ENCODE measurements at regions not wholly inside any gene's neighbourhood (a gene's known extent, or its start where the extent isn't known, plus 50 kb on each side); places are given as distances from the start of the nearest gene placed in this dataset.
"Not testable (repeated sequence)": the region's sequence is repeated elsewhere in the genome, so short reads cannot be mapped to it uniquely, and the experiment has no call there.

- no peaks in the 10 kb centered on the region for H3K4me1 Mint-ChIP-seq
- ATAC-seq (ENCODE audit: low read depth in 2 of 2): no peak
- H3K36me3 Mint-ChIP-seq: no peaks in the 10 kb centered on the region
- H3K27ac Mint-ChIP-seq: no peak overlapping the region
- DNase-seq: no peak
- no peak overlapping the region for H3K4me3 Mint-ChIP-seq
- peaks cover 0 to 7% (median 5%) of the 10 kb centered on the region in 3 donors for H3K27me3 Mint-ChIP-seq
- H3K9me3 Mint-ChIP-seq: peaks cover 0 to 8% (median 3%) of the 10 kb centered on the region in 7 donors
Observed at GRCh38 chr17:11182430-11182829, 58.6 kb upstream of the SHISA6 start.

GRCh38 chr17:11178581-11178980 lies 62.4 kb upstream of the SHISA6 start:
- Mint-ChIP-seq H3K9me3 (peaks cover 0 to 6% (median 3%) of the 10 kb centered on the region in 7 donors), H3K36me3 (no peaks in the 10 kb centered on the region), H3K27ac (no peak overlapping the region), H3K4me1 (no peaks in the 10 kb centered on the region), H3K4me3 (no peak overlapping the region), H3K27me3 (peaks cover 0 to 5% (median 0%) of the 10 kb centered on the region in 3 donors)
- DNase-seq: no peak
- no peak for ATAC-seq (ENCODE audit: low read depth in 2 of 2)

- peaks cover 2 to 8% (median 5%) of the 10 kb centered on the region in 7 donors for H3K9me3 Mint-ChIP-seq
- no peak overlapping the region for H3K27ac Mint-ChIP-seq
- no peak for ATAC-seq (ENCODE audit: low read depth in 2 of 2)
- no peak for DNase-seq
- no peaks in the 10 kb centered on the region for H3K4me1 Mint-ChIP-seq
- H3K36me3 Mint-ChIP-seq: no peaks in the 10 kb centered on the region
- peaks cover 0 to 5% (median 0%) of the 10 kb centered on the region in 3 donors for H3K27me3 Mint-ChIP-seq
- no peak overlapping the region for H3K4me3 Mint-ChIP-seq
Observed at GRCh38 chr17:11177340-11177739, 63.7 kb upstream of the SHISA6 start.

- H3K27ac Mint-ChIP-seq: no peak overlapping the region
- DNase-seq (no peak), ATAC-seq (ENCODE audit: low read depth in 2 of 2) (no peak)
- H3K27me3 Mint-ChIP-seq: peaks cover 0 to 5% (median 0%) of the 10 kb centered on the region in 3 donors
- H3K36me3 Mint-ChIP-seq: no peaks in the 10 kb centered on the region
- peaks cover 1 to 5% (median 3%) of the 10 kb centered on the region in 7 donors for H3K9me3 Mint-ChIP-seq
- H3K4me1 Mint-ChIP-seq: no peaks in the 10 kb centered on the region
- H3K4me3 Mint-ChIP-seq: no peak overlapping the region
Observed at GRCh38 chr17:11176549-11176948, 64.5 kb upstream of the SHISA6 start.

- DNase-seq (no peak), ATAC-seq (ENCODE audit: low read depth in 2 of 2) (no peak)
- H3K27ac Mint-ChIP-seq: no peak overlapping the region
- H3K36me3 Mint-ChIP-seq: no peaks in the 10 kb centered on the region
- H3K4me3 Mint-ChIP-seq: no peak overlapping the region
- H3K4me1 Mint-ChIP-seq: no peaks in the 10 kb centered on the region
- H3K27me3 Mint-ChIP-seq: no peaks in the 10 kb centered on the region
- peaks cover 0 to 24% (median 6%) of the 10 kb centered on the region in 7 donors for H3K9me3 Mint-ChIP-seq
Observed at GRCh38 chr17:11170881-11171280, 70.1 kb upstream of the SHISA6 start.

GRCh38 chr17:11151818-11152425 lies 89.1 kb upstream of the SHISA6 start:
- Mint-ChIP-seq H3K36me3 (no peaks in the 10 kb centered on the region), H3K4me1 (no peaks in the 10 kb centered on the region), H3K9me3 (peaks cover 4 to 9% (median 7%) of the 10 kb centered on the region in 7 donors), H3K27me3 (peaks cover 5 to 14% (median 13%) of the 10 kb centered on the region in 3 donors), H3K27ac (no peak overlapping the region), H3K4me3 (no peak overlapping the region)
- ATAC-seq (ENCODE audit: low read depth in 2 of 2): no peak
- DNase-seq: no peak

GRCh38 chr17:11150906-11151511 lies 90.0 kb upstream of the SHISA6 start:
- not testable (repeated sequence) for H3K4me3 Mint-ChIP-seq; H3K36me3 Mint-ChIP-seq; H3K27ac Mint-ChIP-seq; H3K4me1 Mint-ChIP-seq; ATAC-seq (ENCODE audit: low read depth in 2 of 2); DNase-seq
- Mint-ChIP-seq H3K9me3 (peaks cover 3 to 11% (median 7%) of the 10 kb centered on the region in 7 donors), H3K27me3 (peaks cover 5 to 20% (median 17%) of the 10 kb centered on the region in 3 donors)

- Mint-ChIP-seq H3K9me3 (peaks cover 0 to 21% (median 6%) of the 10 kb centered on the region in 7 donors), H3K27me3 (peaks cover 5 to 23% (median 9%) of the 10 kb centered on the region in 3 donors), H3K27ac (no peak overlapping the region), H3K36me3 (no peaks in the 10 kb centered on the region), H3K4me1 (no peaks in the 10 kb centered on the region), H3K4me3 (no peak overlapping the region)
- ATAC-seq (ENCODE audit: low read depth in 2 of 2) (no peak), DNase-seq (no peak)
Observed at GRCh38 chr17:11144358-11145233, 96.4 kb upstream of the SHISA6 start.

GRCh38 chr17:11142231-11142630 lies 98.8 kb upstream of the SHISA6 start:
- H3K4me3 Mint-ChIP-seq: no peak overlapping the region
- H3K9me3 Mint-ChIP-seq: peaks cover 2 to 16% (median 8%) of the 10 kb centered on the region in 7 donors
- no peak overlapping the region for H3K27ac Mint-ChIP-seq
- peaks cover 0 to 10% (median 4%) of the 10 kb centered on the region in 3 donors for H3K27me3 Mint-ChIP-seq
- no peaks in the 10 kb centered on the region for H3K36me3 Mint-ChIP-seq
- no peak for ATAC-seq (ENCODE audit: low read depth in 2 of 2)
- no peak for DNase-seq
- H3K4me1 Mint-ChIP-seq: no peaks in the 10 kb centered on the region

- H3K4me3 Mint-ChIP-seq: no peak overlapping the region
- no peaks in the 10 kb centered on the region for H3K36me3 Mint-ChIP-seq
- no peaks in the 10 kb centered on the region for H3K4me1 Mint-ChIP-seq
- H3K27me3 Mint-ChIP-seq: peaks cover 0 to 11% (median 0%) of the 10 kb centered on the region in 3 donors
- DNase-seq (no peak), ATAC-seq (ENCODE audit: low read depth in 2 of 2) (no peak)
- H3K27ac Mint-ChIP-seq: no peak overlapping the region
- peaks cover 2 to 16% (median 8%) of the 10 kb centered on the region in 7 donors for H3K9me3 Mint-ChIP-seq
Observed at GRCh38 chr17:11140501-11140900, 100.5 kb upstream of the SHISA6 start.

GRCh38 chr17:11140043-11140442 lies 101.0 kb upstream of the SHISA6 start:
- no peak overlapping the region for H3K27ac Mint-ChIP-seq
- ATAC-seq (ENCODE audit: low read depth in 2 of 2) (no peak), DNase-seq (no peak)
- H3K27me3 Mint-ChIP-seq: peaks cover 0 to 11% (median 0%) of the 10 kb centered on the region in 3 donors
- no peaks in the 10 kb centered on the region for H3K4me1 Mint-ChIP-seq
- no peaks in the 10 kb centered on the region for H3K36me3 Mint-ChIP-seq
- H3K4me3 Mint-ChIP-seq: no peak overlapping the region
- peaks cover 2 to 16% (median 8%) of the 10 kb centered on the region in 7 donors for H3K9me3 Mint-ChIP-seq

GRCh38 chr17:11138023-11138422 lies 103.0 kb upstream of the SHISA6 start:
- H3K27me3 Mint-ChIP-seq: peaks cover 0 to 11% (median 0%) of the 10 kb centered on the region in 3 donors
- peaks cover 2 to 13% (median 4%) of the 10 kb centered on the region in 7 donors for H3K9me3 Mint-ChIP-seq
- DNase-seq (no peak), ATAC-seq (ENCODE audit: low read depth in 2 of 2) (no peak)
- H3K36me3 Mint-ChIP-seq: no peaks in the 10 kb centered on the region
- no peak overlapping the region for H3K27ac Mint-ChIP-seq
- no peak overlapping the region for H3K4me3 Mint-ChIP-seq
- no peaks in the 10 kb centered on the region for H3K4me1 Mint-ChIP-seq

GRCh38 chr17:11135819-11136218 lies 105.2 kb upstream of the SHISA6 start:
- Mint-ChIP-seq H3K36me3 (no peaks in the 10 kb centered on the region), H3K27ac (no peak overlapping the region), H3K4me3 (no peak overlapping the region), H3K4me1 (no peaks in the 10 kb centered on the region), H3K9me3 (peaks cover 0 to 9% (median 0%) of the 10 kb centered on the region in 7 donors), H3K27me3 (peaks cover 0 to 11% (median 0%) of the 10 kb centered on the region in 3 donors)
- DNase-seq (no peak), ATAC-seq (ENCODE audit: low read depth in 2 of 2) (no peak)

All from naive B cell (primary cell).